ENCODE measurements at regions not wholly inside any gene's neighbourhood (a gene's known extent, or its start where the extent isn't known, plus 50 kb on each side); places are given as distances from the start of the nearest gene placed in this dataset.
"Not testable (repeated sequence)": the region's sequence is repeated elsewhere in the genome, so short reads cannot be mapped to it uniquely, and the experiment has no call there.

GRCh38 chr5:148708854-148709253, 54.5 kb upstream of the HTR4 start:
- peak; percentile 23 for DNase-seq

- no peak for DNase-seq
These were observed 57.6 kb upstream of the HTR4 start for GRCh38 chr5:148711961-148712360.

- no peak for DNase-seq
These were observed 59.6 kb upstream of the HTR4 start for GRCh38 chr5:148713735-148714508.

DNA sequence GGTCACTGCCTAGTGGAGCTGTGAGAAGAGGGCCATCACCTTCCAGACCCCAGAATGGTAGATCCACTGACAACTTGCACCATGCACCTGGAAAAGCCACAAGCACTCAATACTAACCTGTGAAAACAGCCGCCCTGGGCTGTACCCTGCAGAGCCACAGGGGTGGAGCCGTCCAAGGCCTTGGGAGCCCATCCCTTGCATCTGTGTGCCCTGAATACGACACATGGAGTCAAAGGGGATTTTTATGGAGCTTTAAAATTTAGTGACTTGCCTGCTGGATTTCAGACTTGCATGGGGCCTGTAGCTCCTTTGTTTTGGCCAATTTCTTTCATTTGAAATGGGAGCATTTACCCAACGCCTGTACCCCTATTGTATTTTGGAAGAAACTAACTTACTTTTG, 62.4 kb upstream of the HTR4 start:
- DNase-seq, result no peak

DNA sequence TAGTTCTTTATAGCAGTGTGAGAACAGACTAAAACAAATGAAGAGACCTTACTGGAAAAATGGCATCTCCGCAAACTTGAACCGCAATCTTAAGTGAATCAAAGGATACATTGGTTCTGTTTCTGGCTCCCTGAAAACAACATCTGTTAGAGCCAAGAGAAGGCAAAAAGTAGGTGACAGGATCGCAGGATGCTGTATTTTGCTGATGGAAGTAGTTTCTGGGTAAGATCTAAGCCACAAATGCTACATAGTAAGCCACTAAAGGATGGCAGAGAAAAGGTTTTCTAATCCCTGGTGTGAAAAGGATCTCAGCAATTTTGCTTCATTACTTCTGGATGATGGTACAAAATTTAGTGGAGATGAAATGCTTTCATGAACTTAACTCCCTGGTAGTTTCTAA, 63.3 kb upstream of the HTR4 start:
- no peak for DNase-seq

DNA sequence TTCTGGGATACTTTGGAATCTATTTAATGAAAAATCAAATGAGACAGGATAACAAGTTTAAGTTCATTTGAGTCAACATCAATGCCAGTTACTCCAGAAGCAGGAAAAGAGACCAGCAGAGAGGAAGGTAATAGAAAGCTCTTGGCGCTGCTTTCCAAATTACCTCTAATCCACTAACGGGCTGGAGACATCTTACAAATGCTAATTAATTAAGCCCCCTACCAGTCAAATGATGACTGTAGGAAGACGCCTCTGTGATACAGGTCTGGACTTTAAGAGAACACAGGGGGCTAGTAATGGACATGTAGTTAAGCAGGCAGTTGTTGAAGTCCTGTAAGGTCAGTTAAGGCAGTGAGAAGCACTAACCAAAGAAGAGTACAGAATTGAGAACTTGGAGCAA, 65.3 kb upstream of the HTR4 start:
- DNase-seq, result no peak

DNA sequence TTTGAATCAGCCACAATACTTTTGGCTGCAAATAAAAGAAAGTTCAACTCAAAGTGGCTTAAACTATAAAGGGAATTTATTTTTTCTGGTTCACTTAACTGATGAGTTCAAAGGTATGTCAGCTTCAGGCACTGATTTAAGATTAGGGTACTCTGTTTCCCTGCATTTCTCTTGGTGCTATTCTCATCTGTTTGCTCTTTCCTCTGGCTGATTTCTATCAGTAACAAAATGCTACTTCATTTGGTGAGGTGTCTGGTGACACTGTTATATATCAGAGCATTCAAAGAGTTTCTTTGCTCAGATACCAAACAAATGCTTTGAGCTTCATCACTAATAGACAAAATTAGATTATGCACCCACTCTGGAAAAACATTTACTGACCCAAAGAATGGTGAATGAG, 65.9 kb upstream of the HTR4 start:
- no peak for DNase-seq

GRCh38 chr5:148723143-148723542, 68.8 kb upstream of the HTR4 start:
- DNase-seq, result no peak

- DNase-seq, result no peak
These were observed 71.3 kb upstream of the HTR4 start for GRCh38 chr5:148725675-148726074.

GRCh38 chr5:148729182-148729581, 74.9 kb upstream of the HTR4 start:
- DNase-seq, result no peak

- DNase-seq, result no peak
These were observed 75.9 kb upstream of the HTR4 start for GRCh38 chr5:148730270-148730669.

DNA sequence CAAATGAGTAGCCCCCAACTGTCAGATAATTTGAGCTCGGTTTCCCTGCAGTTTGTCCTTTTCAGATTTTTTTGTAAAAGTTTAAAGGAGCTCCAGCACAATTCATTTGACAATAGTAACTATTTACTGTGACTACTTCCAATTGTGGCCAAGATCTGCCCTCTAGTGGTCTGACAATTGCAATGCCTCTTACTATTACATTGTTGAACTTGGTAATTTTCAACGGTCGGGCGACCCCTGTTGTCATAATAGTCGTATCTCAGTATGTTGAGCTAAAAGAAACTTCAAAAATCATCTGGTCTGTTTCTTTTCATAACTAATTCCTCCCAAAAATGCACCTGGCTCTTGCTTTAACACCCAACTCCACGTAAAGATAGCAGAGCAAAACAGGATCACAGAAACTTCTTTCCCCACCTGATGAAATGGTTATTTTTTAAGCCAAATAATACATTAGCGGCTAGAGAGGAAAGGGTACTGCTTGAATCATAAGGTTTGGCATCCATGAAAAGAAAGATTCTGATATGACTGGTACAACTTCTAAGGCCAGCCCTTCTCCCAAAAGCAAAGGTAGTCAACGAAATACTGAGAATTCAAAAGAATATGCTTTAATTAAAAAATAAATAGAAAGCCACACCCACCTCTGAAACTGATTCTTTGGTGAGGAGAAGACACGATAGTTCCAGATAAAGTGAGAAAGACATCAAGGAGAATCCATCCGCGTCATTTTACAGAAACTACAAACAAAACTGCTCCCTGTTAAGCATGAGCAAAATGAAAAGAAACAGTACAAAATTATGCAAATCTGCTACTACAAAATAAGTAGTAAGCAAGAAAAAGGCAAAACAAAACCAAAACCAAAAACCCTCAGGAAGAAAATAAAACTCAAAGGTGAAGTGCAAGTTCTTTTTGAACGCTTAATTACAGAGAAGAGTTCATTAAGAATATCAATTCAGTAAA, 76.9 kb upstream of the HTR4 start:
- peak; percentile 55 for DNase-seq

DNA sequence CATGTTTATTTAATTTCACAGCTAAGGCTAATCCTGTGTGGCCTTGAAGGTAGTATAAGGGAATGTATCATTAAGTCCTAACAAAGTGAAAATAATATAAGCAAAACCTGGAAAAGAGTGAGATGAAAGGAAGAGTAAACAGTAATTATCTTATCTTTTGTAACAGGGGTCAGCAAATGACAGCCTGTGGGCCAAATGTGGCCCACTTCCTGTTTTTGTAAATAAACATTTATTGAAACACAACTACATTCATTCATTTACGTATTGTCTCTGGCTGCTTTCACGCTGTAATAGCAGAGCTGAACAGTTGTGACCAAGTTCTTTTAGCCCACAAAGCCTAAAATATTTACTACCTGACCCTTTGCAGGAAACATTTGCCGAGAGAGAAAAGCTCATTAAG, 78.4 kb upstream of the HTR4 start:
- no peak for DNase-seq

DNA sequence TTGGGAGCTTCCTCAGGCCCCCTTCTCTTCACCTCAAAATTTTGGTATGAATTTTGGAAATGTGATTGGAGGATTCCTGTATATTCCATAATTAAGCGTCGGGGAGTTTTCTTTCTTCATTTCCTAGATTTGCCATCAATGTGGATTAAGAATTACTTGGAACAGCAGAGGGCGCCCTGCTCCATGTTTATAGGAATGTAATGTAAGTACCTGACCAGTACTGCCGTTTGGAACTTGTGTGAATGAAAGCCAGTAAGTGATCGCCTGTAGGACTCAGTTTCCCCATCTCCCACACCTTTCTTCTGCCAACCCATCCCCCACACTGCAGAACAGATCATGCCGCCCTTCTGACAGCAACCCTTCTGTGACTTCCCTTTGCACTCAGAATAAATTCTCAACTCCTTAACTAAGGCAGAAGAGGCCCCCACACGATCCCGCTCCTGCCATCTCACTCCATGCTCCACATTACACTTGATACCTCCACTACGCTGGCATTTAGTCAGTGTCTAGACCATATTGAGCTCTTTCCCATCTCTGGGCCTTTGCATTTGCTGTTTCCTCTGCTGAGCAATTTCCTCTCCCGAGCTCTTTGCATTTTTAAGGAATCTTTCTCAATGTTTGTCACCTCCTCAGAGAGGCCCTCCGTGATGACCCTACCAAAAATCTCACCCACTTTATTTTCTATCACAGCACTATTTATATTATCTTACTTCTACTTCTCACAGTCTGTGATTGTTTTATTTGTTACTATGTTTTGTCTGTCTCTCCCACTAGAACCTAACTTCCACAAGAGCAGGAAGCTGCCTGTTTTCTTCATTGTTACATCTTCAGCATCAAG, 79.5 kb upstream of the HTR4 start:
- peak; percentile 57 for DNase-seq

DNA sequence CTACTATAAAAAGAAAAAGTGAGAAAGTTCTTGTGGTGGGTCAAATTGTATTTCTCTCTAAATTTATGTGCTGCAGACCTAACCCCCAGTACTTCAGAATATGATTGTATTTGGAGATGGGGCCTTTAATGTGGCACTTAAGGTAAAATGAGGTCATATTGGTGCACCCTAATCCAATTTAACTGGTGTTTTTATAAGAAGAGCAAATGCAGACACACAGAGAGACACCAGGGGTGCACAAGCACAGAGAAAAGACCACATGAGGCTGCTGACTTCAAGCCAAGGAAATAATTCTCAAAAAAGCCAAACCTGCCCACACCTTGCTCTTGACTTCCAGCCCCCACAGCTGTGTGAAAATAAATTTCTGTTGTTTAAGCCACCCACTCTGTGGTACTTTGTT, 80.2 kb upstream of the HTR4 start:
- no peak for DNase-seq

DNA sequence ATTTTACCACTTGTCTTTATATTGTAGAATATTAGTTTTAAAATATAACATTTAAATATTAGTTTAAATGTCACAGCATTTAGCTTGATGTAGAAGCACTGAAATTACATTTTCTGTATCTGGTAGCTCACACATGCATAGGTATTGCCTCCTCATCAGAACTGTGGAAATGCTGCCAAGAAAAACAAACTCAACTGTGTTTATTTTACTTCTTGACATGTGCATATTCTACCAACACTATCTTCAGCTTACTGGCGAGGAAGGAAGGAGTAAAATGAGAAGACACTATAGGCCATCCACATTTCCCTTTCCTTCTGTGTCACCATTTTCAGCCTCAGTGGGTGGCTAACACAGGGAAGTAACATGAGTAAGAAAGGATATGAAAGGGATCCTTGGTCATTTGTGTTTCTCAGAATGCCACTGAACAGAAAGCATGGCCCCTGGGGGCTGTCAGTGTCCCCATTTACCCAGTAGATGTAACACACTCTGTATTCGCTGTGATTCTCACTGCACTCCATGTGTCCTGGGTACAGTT, 81.0 kb upstream of the HTR4 start:
- no peak for DNase-seq

GRCh38 chr5:148739023-148739422, 84.7 kb upstream of the HTR4 start:
- no peak for DNase-seq

DNA sequence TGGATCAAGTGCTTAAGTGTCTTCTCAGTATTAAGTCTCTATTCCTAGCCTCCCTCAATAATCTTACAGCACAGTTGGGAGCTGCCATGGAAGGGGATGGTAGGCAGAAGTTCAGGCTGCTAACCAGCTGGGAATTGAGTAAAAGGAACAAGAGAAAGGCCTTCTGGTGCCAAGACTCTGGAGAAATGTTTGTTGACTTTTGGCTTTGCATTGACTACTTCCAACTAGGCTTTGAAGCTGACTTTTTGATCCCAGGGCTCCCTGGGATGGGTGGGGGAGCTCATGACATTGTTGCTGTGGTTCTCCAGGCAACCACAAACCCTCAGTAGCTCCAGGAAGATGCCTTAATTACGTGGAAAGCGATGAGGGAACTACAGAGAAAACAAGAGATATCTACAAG, 85.2 kb upstream of the HTR4 start:
- DNase-seq, result no peak

GRCh38 chr5:148740079-148740858, 85.9 kb upstream of the HTR4 start:
- DNase-seq, result no peak

DNA sequence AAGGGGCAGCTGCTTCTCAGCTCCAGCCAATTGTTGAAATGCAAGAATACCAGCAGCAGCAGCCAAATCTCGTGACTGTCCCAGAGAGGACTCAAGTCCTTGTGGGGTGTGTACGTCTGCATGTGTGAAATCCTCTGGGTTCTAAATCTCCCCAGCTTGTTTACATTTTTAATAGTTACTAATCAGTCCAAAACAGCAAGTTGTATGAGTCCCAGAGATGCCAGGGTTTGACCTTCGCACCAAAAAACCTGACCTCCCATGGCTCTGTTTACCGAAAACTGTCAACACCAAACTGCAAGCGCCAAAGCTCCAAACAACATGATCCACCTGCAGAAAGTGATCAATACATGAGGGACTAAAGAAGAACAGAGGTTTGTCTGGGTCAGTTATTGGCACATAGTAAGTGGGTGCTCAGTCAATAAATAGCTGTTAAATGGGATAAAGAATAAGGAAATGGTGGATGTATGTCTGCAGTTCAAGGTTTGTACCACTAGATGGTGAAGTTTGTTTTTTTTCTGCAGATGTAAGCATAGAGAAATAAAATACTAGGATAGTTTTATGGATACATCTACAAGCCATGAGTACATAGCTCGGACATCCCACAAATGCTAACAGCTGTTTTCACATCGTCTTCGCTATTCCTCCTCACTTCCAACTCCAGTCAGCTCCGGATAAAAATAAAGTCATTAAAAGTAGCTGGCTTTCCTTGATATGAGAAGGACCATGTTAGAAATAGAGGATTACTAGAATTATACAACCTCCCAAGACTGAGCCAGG, 85.3 kb upstream of the ADRB2 start:
- DNase-seq, result no peak

- DNase-seq, result not testable (repeated sequence)
These were observed 84.6 kb upstream of the ADRB2 start for GRCh38 chr5:148741766-148742165.

Measured in stimulated activated naive CD4-positive, alpha-beta T cell treated with Interleukin-2 at 50 U/mL for 16 hours (primary cell).